AG20443 (cell line): ENCODE measurements at regions not wholly inside any gene's neighbourhood (a gene's known extent, or its start where the extent isn't known, plus 50 kb on each side); places are given as distances from the start of the nearest gene placed in this dataset.
"Not testable (repeated sequence)": the region's sequence is repeated elsewhere in the genome, so short reads cannot be mapped to it uniquely, and the experiment has no call there.

ENCODE experiments used
- DNase-seq: peaks from one replicate; pipeline ENCODE4 v3.0.0; 2012; ENCODE audit warnings: low spot score, mixed read lengths

DNA sequence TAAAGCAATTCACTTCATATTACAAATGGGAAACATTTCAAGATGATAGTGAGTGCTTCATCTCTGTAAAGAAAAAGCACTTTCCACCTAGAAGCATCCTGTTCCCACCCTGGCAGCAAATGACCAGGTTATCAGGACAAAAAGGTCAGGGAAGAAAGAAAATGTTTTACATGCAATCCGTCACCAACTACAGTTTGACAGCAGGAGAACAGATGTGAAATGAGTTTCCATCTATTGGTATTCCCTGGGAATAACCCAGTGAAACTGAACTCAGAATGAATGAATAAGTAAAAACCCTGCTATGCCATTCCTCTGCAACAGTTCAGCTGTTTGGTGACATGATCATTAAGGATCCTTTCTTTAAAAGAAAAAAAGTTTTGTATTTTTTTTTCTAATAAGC lies 67.6 kb downstream of the HTR1A start:
- DNase-seq, result no peak

GRCh38 chr5:63878788-63879187 lies 83.5 kb downstream of the HTR1A start:
- no peak for DNase-seq

DNA sequence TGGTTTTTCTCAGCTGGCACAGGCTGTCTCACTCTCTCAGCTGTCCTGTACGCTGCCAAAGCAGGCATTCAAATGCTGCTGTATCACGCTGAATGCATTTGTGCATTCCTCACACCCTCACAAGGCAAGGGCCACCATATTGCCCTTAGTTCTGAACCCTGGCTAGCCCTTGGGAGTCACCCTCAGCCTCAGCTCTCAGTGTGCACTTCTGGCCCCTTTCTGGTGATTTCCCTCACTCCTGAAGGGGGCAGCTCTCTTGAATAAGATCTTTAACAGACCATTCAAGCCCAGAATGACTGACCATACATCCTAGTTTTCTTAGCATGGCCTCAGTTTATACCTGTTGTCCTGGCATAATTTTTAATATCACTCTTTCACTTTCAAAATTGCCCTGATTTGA lies 84.3 kb downstream of the HTR1A start:
- no peak for DNase-seq

DNA sequence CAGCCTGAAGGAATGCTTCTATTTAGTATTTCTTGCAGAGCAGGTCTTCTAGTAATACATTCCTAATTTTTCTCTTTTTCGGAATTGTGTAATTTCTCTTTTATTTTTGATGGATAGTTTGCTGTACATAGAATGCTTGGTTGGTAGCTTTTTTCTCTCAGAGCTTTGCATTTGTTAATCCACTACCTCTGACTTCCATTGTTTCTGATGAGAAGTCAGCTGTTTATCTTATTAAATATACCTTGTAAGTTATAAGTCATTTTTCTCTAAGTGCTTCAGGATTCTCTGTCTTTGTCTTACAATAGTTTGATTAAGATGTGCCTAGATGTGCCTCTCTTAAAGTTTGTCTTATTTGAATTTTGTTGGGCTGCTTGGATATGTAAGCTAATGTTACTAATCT lies 101.9 kb downstream of the HTR1A start:
- no peak for DNase-seq

- DNase-seq, result no peak
These were observed 108.2 kb downstream of the HTR1A start for GRCh38 chr5:63854076-63854475.

GRCh38 chr5:63843190-63843589 lies 119.1 kb downstream of the HTR1A start:
- DNase-seq, result no peak

DNA sequence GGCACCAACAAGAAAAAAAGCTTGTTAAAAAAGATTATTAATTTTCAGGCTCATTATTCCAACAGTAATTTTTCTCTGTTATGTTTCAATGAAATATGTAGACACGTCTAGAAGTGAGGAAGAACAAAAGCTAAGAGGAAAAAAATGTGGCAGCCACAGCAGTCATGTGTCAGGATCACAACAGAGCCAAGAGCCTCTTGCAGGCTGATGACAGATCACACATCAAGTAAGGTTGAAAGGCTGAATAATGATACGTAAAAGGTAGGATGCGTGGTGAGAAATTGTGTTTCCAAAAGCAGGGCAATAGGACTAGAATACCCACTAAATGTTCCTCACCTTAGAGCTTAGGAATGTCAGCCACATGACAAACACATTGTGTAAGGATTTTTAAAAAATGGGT lies 124.8 kb downstream of the HTR1A start:
- no peak for DNase-seq

DNA sequence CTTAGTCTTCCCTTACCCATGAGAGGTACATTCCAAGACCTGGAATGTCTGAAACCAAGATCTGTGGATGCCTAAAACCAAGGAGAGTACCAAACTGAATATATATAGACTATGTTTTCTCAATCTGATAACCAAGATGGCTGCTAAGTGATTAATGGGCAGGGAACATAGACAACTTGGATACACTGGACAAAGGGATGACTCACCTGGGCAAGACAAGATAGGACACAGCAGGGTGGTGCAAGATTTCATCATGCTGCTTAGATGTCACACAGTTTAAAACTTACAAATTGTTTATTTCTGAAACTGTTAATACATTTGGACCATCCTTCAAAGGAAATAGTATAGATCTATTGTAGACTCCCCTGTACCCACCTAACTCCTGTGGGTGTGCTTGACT lies 130.9 kb downstream of the HTR1A start:
- no peak for DNase-seq

DNA sequence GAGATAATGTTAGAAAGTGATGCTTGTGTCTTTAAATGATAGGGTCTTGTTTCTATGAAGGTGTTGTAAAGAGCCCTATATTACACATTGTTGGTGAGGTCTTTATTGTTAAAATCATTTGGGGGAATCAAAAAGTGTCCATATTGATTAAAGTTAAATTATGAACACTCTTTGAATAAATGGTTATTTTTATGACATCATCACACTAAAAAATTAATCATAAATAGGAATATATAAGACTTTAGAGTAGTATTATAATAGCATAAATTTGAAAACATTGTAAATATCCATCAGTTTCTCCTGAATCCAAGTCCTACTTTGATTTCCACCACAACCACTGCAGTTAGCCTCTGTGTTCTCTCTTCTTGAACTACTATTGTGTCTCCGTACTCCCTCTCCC lies 136.3 kb downstream of the HTR1A start:
- no peak for DNase-seq

- DNase-seq, result no peak
These were observed 138.7 kb downstream of the HTR1A start for GRCh38 chr5:63823583-63823982.

- no peak for DNase-seq
These were observed 139.6 kb downstream of the HTR1A start for GRCh38 chr5:63822614-63823013.

DNA sequence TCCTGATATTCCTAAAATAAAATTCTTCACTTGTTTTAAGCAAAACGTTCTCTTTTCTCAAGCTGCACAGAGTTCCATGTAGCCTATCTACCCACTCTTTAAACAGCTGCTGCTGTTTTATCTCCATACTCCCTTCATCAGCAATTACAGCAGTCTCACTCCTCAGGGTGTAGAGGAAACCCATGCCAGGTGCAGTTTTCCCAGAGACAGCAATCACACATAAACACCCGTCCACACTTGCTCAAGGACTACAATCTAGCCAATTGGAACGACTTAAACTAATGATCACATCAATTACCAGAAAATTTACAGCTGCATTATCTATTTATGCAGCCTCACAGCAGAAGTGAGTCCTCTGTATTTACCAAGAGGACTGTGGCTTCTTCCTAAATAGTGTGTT lies 141.7 kb downstream of the HTR1A start:
- DNase-seq, result no peak

GRCh38 chr5:63812693-63813092 lies 149.6 kb downstream of the HTR1A start:
- DNase-seq, result no peak

GRCh38 chr5:63811961-63812360 lies 150.3 kb downstream of the HTR1A start:
- DNase-seq, result no peak

- DNase-seq, result no peak
These were observed 151.0 kb downstream of the HTR1A start for GRCh38 chr5:63811286-63811685.

GRCh38 chr5:63805151-63805550 lies 157.1 kb downstream of the HTR1A start:
- DNase-seq, result no peak

- DNase-seq, result no peak
These were observed 159.1 kb downstream of the HTR1A start for GRCh38 chr5:63803165-63803564.

GRCh38 chr5:63794979-63795378 lies 167.3 kb downstream of the HTR1A start:
- DNase-seq, result no peak

DNA sequence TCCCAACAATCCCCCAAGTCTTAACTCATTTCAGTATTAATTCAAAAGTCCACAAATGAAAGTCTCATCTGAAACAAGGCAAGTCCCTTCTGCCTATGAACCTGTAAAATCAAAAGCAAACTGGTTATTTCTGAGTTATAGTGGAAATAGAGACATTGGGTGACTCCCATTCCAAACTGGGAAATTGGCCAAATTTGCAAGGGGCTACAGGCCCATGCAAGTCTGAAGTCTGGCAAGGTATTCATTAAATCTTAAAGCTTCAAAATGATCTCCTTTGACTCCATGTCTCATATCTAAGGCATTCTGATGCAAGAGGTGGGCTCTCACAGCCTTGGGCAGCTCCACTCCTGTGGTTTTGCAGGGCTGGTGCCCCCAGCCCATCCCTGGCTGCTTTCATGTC lies 167.9 kb downstream of the HTR1A start:
- DNase-seq, result no peak

GRCh38 chr5:63774939-63775338 lies 187.3 kb downstream of the HTR1A start:
- no peak for DNase-seq

GRCh38 chr5:63768221-63768620 lies 194.0 kb downstream of the HTR1A start:
- DNase-seq, result no peak

DNA sequence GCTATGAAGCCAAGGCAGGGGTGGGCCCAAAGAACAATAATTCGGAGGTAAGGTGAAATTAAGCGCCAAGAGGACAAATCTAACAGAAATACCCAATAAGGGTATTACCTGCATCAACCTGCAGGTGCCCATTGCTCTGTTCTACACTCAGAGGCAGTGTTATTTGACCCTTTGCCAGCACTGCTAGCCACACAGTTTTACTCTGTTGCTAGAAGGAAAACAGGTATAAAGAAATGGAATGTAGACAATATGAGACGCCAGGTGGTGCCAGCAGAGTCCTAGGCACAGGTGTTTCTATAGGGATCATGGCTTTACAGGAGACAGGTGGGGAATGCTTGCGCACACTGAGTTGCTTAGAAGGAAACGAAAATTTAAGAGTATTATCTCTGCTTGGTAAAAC lies 201.3 kb downstream of the HTR1A start:
- DNase-seq, result no peak

DNA sequence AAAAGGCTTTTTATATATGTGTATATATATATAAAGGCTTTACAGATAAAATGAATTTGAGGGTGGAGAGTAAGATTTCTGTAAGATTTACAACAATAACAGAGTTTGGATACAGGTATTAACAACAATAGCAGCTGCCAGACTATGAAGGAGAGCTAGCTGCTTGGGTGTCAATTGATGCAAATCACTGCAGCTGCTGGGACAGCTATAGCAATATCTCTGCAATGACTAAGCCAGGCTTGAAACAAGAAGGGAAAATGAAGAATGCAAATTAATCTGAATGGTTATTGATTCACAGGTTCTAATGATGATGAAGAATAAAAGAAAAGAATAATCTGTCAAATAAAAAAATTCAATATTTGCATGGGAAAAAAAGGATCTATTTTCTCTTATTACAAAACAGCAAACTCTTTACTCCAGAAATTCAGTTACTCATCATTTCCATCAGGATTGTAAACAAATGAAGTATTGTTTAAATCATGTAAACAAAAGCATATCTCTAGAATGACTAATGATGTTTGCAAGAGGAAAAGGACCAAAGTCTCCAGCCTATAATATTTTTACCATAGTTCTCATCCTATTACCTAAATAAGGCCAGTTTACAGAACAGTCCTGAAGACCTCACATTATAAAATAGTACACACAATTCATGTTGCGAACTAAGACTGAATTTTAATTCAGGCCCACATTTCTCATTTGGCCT lies 219.0 kb downstream of the HTR1A start:
- no peak for DNase-seq

- DNase-seq, result not testable (repeated sequence)
These were observed 229.4 kb downstream of the HTR1A start for GRCh38 chr5:63732880-63733279.

DNA sequence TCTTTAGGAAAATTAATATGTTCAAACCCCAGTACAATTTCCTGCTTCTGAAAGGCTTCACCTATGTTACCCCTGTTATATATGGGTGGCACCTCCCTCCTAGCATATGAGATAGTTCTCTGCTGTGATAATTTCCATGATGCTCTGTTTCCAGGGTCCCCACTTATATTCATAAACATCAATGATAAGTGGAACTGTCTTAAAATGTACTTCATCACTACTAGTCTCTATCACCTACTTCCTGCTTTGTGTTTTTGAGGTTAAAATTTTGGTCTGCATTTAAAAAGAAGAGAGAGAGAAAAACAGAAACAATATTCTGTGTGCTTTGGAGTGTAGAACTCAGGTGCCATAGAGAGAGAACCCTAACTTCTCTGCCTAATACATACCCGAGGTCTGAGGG lies 234.7 kb downstream of the HTR1A start:
- no peak for DNase-seq
